GM21360 (cell line): ENCODE measurements at regions not wholly inside any gene's neighbourhood (a gene's known extent, or its start where the extent isn't known, plus 50 kb on each side); places are given as distances from the start of the nearest gene placed in this dataset.
"Not testable (repeated sequence)": the region's sequence is repeated elsewhere in the genome, so short reads cannot be mapped to it uniquely, and the experiment has no call there.

Experiments
- ATAC-seq: cut with Tn5 transposase; IDR thresholded peaks from one replicate; pipeline ENCODE4 v1.9.1; 2021; ENCODE audit warnings: mild to moderate bottlenecking, moderate library complexity; ENCODE audit not compliant: unreplicated experiment

DNA sequence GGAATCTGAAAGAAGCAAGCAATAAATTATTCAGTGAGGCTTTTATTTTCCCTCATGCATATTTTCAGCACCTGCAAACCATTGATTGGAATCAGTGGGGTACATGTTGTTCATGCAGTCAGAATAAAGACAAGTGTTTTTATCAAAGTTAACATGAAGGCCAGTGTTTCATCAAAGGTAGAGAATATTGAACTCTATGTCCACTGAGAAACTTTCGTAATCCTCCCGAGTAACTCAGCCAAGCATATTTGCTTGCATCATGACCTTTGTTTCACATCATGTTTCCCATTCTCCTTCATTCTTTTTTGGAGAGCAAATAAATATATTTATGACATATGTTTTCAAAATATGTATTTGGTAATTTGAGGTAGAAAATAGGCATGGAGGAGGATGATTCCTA, 663.1 kb downstream of the SH2D4B start:
- ATAC-seq, result no peak

DNA sequence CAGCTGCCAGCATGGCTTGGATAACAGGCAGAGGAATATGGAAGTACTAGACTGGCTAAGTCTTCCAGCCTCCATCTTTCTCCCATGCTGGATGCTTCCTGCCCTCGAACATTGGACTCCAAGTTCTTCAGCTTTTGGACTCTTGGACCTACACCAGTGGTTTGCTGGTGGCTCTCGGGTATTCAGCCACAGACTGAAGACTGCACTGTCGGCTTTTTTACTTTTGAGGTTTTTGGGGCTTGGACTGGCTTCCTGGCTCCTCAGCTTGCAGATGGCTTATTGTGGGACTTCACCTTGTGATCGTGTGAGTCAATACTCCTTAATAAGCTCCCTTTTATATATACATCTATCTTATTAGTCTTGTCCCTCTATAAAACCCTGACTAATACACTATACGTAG, 667.6 kb upstream of the NRG3 start:
- not testable (repeated sequence) for ATAC-seq

DNA sequence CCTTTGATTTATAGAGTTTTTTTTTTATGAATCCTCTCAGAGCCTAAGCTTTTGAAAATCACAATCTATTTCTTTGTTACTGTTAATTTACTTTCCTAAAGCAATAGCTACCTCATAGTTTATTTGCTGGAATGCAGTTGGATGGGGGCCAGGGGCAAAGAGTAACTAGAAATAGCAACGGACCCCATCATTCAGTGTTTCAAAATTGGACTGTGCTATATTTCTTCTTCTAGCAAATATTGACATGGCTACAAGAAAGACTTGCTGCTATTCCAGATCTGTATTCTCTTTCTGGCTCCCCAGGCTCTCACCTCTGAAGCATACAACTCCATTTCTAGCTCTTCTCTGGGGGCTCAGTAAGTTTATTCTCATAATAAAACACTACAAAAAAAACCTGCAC, 661.6 kb upstream of the NRG3 start:
- ATAC-seq, result no peak

DNA sequence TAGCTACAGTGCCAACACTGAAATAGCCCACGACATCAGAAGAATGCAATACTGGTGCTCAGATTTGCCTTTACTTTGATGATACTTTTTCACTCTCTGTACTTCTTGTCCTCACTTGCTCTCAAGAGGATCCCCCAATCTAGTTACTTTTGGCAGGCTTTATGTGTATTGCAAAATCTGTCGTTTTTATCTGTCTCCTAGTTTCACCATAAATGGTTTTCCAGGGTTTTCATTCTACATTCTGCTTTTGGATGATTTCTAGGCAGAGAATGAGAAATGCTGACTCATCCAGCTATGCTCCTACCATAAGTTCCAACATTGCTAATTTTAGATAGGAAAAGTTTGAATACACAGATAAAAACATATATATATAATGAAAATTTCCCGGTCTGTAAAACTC, 659.5 kb upstream of the NRG3 start:
- no peak for ATAC-seq

DNA sequence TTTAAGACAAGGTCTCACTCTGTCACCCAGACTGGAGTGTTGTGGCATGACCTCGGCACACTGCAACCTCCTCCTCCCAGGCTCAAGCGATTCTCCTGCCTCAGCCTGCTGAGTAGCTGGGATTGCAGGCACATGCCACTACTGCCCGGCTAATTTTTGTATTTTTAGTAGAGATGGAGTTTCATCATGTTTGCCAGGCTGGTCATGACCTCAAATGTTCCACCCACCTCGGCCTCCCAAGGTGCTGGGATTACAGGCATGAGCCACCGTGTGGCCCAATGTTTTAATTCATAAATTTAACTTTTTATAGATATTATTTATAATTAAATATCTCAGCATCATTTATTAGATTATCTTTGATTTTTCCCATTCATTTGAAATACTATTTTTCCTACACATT, 658.0 kb upstream of the NRG3 start:
- no peak for ATAC-seq

DNA sequence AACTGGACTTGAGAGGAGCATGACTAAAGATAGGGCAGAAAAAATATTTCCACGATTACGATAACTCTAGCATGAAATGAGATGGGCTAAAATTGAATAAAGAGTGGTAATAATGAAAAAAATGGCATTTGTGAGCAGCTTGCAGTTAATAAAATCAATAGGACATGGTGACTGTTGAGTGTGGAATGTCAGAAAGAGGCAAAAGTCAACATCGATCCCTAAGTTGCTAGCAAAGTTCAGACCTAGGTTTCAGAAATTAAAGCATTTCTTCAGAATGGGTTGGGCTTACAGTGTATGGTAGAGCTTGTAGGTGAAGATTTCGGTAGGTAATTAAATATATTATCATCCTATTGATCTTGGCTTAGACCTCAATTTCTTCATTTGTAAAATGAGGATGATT, 656.7 kb upstream of the NRG3 start:
- no peak for ATAC-seq

DNA sequence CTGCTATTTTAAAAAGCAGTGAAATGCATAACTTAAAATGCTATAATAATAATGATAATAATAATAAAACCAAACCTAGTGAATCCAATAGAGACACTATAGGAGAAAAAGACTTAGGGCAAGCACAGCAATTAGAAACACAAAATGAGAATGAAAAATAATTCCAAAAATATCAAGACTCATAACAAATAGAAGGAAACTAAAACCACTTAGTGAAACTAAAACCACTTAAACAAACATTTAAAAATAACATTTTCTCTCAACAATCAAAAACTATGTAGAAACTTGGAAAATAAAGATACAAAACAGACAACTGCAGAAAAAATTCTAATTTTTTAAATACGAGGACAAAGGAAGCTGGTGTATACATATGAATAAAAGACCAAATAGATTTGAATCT, 655.2 kb upstream of the NRG3 start:
- ATAC-seq, result no peak

DNA sequence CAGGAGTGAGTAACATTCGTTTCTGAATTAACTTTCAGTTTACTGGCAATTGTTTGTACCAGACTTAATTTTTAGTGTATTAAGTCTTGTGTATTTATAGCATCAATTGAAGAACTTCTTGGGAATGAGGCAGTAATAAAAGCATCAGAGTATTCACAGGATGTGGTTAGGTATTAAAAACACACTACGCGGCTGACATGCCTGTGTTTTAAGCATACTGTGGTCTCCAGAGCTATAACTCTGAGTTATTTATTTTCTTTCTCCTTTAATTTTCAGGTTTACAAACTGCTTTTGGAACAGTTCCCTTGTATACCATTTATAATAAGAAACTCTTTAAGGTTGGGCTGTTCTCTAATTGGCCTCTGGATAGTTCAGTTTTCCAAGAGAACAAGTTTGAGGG, 626.1 kb upstream of the NRG3 start:
- no peak for ATAC-seq

DNA sequence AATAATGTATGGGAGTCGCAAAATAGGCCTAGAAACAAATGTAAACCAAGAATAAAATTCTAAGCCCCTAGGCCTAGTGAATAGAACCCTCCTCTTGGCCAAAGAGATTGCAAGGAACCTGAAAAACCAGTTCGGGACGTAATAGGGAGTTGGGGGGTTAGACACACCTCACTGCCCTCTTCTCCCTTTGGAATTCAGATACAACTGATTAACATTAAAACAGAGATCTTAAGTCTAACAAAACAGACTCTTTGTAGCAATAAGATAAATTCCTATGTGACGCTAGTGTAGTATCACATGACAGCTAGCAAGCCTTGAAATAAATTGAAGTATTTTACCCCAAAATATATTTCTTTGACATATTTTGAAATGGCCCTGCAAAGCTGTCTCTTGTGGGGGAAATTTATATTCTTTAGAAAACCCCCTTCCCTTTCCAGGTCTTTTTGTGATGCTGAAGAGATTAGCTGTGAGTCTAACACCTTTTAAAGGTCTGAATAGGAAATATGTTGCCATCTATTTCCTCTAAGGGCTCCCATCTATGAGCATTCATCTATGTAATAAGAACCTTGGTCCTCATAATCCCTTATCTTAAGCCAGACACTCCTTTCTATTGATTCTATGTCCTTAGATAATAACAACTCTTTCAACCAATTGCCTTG, 623.4 kb upstream of the NRG3 start:
- ATAC-seq, result no peak

DNA sequence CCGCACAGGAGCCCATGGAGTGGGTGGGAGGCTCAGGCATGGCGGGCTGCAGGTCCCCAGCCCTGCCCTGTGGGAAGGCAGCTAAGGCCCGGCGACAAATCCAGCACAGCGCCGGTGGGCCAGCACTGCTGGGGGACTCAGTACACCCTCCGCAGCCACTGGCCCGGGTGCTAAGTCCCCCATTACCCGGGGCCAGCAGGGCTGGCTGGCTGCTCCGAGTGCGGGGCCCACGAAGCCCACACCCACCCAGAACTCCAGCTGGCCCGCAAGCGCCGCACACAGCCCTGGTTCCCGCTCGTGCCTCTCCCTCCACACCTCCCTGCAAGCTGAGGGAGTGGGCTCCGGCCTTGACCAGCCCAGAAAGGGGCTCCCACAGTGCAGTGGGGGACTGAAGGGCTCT, 610.0 kb upstream of the NRG3 start:
- ATAC-seq, result not testable (repeated sequence)

DNA sequence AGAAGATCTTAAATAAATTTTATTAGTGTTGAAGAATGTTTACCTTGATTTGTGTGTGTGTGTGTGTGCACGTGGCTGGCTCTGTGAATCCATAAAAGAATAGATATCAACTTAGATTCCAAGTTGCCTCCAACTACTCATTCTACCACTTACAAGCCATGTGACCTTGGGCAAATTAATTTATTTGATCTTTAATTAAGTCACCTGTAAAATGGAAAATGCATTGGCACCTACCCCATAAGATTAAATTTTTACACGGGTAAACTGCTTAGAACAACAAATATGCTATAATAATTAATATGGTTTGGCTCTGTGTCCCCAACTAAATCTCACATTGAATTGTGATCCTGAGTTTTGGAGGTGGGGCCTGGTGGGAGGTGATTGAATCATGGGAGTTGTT, 604.9 kb upstream of the NRG3 start:
- ATAC-seq, result no peak

DNA sequence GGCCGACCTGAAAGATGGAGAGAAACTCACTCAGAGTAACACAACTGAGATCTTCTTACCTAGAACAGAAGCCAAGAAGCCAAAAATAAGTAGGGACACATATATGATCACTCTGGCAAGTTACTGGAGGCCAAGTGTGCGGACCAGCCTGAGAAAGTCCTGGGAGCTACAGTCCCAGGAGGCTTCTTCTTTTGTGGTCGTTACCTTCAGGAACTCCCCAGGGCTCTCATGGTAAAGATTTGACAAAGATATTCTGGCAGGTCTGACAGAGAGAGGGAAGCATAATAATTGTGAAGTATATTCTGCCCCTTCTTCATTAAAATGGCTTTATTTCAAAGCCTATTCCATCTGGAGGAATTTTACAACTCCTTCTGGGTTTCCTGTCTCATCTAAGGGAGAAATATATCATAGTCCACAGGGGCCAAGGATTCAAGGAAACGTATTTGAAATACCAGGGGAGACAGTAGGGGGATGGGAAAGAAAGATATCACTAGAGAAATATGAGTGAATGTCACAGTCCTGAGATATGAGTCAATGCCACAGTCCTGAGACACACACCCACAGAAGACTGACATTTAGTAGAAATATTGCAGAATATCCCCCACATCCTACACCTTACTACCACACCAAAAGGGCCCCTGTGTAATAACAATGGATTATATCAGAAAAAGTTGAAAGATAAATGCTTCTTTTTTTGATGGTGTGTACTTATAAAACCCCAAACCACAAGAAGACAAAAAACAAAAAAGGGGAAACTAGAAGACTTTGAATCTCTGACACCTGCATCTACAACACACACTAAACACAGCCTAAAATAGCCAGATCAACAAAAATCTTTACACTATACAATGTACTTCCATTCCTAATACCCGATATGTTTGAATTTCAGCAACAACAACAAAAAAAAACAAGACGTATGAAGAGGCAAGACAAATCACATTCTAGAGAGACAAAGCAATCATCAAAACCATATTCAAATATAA, 594.2 kb upstream of the NRG3 start:
- no peak for ATAC-seq

DNA sequence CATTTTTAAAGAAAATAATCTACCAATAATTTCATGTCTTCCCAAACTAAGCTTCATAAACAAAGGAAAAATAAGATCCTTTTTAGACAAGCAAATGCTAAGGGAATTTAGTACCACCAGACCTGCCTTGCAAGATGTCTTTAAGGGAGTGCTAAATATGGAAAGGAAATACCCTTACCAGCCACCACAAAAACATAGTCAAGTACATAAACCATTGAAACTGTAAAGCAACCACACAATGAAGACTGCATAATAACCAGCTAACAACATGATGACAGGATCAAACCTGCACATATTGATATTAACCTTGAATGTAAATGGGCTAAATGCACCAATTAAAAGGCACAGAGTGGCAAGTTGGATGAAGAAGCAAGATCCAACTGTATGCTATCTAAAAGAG, 586.5 kb upstream of the NRG3 start:
- no peak for ATAC-seq

DNA sequence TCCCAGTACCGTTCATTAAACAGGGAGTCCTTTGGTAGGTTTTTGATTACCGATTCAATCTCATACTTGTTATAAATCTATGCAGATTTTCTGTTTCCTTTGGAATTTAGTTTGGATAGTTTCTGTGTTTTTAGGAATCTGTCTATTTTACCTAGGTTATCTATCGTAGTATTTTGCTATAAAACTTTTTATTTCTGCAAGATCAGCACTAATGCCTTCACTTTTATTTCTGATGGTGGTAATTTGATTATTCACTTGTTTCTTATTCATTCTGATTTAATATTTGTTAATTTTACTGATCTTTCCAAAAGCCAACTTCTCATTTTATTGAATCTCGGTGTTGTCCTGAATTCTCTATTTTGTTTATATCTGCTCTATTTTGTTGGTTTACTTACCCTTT, 577.7 kb upstream of the NRG3 start:
- no peak for ATAC-seq

DNA sequence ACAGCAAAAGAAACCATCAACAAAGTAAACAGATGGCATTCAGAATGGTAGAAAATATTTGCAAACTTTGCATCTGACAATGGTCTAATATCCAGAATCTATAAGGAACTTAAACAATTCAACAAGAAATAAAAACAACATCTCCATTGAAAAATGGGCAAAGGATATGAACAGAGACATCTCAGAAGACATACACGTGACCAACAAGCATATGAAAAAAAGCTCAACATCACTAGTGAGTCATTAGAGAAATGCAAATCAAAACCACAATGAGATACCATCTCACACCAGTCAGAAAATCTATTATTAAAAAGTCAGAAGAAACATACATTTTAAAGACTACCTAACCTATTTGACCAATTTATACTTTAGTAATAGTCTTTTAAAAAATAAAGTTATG, 571.3 kb upstream of the NRG3 start:
- no peak for ATAC-seq

DNA sequence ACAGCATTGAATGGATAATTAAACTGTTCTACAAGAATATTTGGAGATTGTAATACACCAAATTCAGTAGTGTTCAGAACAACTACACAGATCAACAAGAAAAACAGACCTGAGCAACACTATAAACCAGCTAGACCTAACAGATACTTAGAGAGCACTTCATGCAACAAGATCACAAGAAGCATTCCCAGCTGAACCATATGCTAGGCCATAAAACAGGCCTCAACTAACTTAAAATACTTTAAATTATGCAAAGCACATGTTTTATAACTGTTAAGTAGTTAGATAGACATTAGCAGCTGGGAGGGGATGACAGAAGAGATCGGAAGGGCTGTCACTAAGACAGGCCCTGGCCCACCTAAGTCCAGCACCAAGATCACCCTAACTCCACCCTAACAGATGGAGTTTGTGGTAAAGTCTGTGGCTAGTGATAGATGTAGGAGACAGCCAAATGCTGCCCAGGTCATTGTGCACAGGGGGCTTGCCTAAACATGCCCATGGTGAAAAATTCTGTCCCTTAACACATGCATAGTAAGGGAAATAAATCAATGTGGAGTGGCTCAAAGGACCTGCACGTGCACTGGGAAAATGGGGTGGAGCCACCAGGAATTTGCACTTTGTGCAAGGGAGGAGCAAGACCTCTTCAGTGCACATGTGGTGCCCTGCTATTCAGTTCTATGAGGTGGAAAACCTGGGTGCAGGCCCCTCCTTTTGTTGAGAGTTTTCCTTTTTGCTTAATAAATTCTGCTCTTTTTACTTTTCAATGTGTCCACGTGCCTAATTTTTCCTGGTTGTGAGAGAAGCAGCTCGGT, 567.8 kb upstream of the NRG3 start:
- ATAC-seq, result no peak

DNA sequence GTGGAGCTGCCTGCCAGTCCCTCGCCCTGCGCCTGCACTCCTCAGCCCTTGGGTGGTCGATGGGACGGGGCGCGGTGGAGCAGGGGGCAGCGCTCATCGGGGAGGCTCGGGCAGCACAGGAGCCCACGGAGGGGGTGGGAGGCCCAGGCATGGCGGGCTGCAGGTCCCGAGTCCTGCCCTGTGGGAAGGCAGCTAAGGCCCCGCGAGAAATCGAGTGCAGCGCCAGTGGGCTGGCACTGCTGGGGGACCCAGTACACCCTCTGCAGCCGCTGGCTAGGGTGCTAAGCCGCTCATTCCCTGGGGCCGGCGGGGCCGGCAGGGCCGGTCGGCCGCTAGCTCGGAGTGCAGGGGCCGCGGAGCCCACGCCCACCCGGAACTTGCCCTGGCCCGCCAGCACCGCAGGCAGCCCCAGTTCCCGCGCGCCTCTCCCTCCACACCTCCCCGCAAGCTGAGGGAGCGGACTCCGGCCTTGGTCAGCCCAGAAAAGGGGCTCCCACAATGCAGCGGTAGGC, 565.9 kb upstream of the NRG3 start:
- no peak for ATAC-seq

DNA sequence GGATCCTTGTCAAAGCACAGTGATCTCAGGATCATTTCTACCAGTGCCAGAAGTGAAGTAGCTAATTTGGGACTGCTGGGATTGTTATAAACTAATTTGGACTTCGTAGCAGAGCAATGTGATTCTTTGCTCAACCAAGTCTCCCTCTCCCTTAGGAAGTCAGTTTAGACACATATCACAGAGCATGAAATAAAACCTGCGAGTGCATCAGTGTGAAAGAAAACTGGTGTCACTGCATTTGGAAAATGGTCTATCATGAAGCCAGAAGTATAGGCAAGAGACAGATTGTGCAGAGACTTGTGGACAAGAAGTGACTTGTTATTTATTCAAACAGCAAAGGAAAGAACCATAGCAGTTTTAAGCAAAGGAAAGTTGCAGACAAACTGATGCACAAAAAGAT, 560.5 kb upstream of the NRG3 start:
- ATAC-seq, result no peak

DNA sequence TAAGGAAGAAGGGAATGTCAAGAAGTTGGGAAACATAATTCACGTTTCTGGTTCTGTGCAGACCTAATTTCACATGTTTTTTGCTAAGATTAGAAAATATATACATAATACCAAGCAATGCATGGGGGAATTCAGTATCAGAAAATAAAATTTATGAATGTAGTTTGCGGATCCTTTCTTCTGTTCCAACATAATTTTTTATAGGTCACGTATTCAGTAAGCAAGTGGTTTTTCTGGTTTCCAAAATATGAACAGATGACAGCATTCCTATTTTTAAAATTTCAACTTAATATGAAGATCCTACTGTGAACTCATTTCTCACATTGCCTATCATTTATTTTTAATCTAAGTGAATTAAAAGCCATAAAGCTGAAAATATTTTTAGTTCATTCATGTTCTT, 560.0 kb upstream of the NRG3 start:
- no peak for ATAC-seq

DNA sequence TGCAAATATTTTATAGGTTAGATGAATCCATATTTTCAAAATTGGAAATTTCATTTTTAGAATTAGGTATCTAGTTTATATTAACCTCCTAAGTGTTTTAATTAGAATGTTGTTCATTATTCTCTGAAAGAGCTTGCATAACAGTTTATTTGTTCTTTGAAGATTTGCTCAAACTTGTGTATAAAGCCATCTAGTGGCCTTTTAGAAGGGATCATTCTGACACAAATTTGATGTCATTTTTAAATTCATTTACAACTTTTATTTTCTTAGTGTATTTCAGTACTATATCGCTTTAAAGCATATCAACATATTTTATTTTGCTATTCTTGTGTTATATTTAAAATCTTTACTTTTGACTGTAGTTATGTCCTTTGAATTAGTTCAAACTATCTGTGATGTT, 527.0 kb upstream of the NRG3 start:
- ATAC-seq, result no peak

DNA sequence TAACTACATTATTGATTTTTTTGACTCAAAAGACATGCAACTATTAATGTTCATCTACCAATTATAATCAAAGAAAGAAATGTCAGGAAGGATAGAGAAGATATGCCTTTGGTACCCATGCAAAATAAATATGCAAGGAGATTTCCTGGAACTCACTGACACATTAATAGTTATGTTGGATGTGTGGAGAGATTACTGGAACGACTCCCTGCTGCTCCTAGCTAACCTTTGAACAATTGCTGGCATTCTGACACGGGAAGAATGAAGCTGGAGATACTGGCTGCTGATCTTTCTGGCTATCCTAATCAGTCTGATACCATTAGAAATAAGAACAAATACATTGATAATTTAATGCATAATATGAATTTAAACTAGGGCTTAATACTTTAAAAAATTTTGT, 507.9 kb upstream of the NRG3 start:
- ATAC-seq, result no peak
